ENCODE measurements at regions not wholly inside any gene's neighbourhood (a gene's known extent, or its start where the extent isn't known, plus 50 kb on each side); places are given as distances from the start of the nearest gene placed in this dataset.
A peak's percentile ranks its signal among the peaks of the same experiment; 100 is the strongest.

- DNase-seq (ENCODE audit: low read depth in 3 of 3): no peak
These were observed 82.3 kb upstream of the PHACTR2 start for GRCh38 chr6:143595251-143596036.

GRCh38 chr6:143594647-143595046, 83.1 kb upstream of the PHACTR2 start:
- DNase-seq (ENCODE audit: low read depth in 3 of 3): no peak

- DNase-seq (ENCODE audit: low read depth in 3 of 3): no peak
These were observed 80.8 kb upstream of the FUCA2 start for GRCh38 chr6:143592335-143592734.

GRCh38 chr6:143591441-143591840, 79.9 kb upstream of the FUCA2 start:
- DNase-seq (ENCODE audit: low read depth in 3 of 3): no peak

- no peak for DNase-seq (ENCODE audit: low read depth in 3 of 3)
These were observed 77.6 kb upstream of the FUCA2 start for GRCh38 chr6:143589162-143589561.

GRCh38 chr6:143586557-143586956, 75.0 kb upstream of the FUCA2 start:
- no peak for DNase-seq (ENCODE audit: low read depth in 3 of 3)

- DNase-seq (ENCODE audit: low read depth in 3 of 3): no peak
These were observed 74.2 kb upstream of the FUCA2 start for GRCh38 chr6:143585716-143586115.

GRCh38 chr6:143585241-143585640, 73.7 kb upstream of the FUCA2 start:
- no peak for DNase-seq (ENCODE audit: low read depth in 3 of 3)

GRCh38 chr6:143583542-143584327, 72.2 kb upstream of the FUCA2 start:
- DNase-seq (ENCODE audit: low read depth in 3 of 3): no peak

GRCh38 chr6:143581835-143582480, 70.4 kb upstream of the FUCA2 start:
- no peak for DNase-seq (ENCODE audit: low read depth in 3 of 3)

- no peak for DNase-seq (ENCODE audit: low read depth in 3 of 3)
These were observed 68.2 kb upstream of the FUCA2 start for GRCh38 chr6:143579703-143580102.

GRCh38 chr6:143578054-143578453, 66.5 kb upstream of the FUCA2 start:
- no peak for DNase-seq (ENCODE audit: low read depth in 3 of 3)

- DNase-seq (ENCODE audit: low read depth in 3 of 3): no peak
These were observed 64.4 kb upstream of the FUCA2 start for GRCh38 chr6:143575901-143576426.

GRCh38 chr6:143575440-143575839, 63.9 kb upstream of the FUCA2 start:
- peak in 2 of 3 experiments; percentile 16 to 42 for DNase-seq (ENCODE audit: low read depth in 3 of 3)

GRCh38 chr6:143570147-143570853, 58.8 kb upstream of the FUCA2 start:
- no peak for DNase-seq (ENCODE audit: low read depth in 3 of 3)

- no peak for DNase-seq (ENCODE audit: low read depth in 3 of 3)
These were observed 57.5 kb upstream of the FUCA2 start for GRCh38 chr6:143569040-143569439.

- DNase-seq (ENCODE audit: low read depth in 3 of 3): no peak
These were observed 53.0 kb upstream of the FUCA2 start for GRCh38 chr6:143564484-143565017.

- no peak for DNase-seq (ENCODE audit: low read depth in 3 of 3)
These were observed 50.6 kb upstream of the FUCA2 start for GRCh38 chr6:143562143-143562542.

Data from stimulated activated CD4-positive, alpha-beta T cell treated with anti-CD3 and anti-CD28 coated beads, TNF-alpha, amount 100 ng/mL, for 24 hours (primary cell).